ENCODE measurements at regions not wholly inside any gene's neighbourhood (a gene's known extent, or its start where the extent isn't known, plus 50 kb on each side); places are given as distances from the start of the nearest gene placed in this dataset.
"Not testable (repeated sequence)": the region's sequence is repeated elsewhere in the genome, so short reads cannot be mapped to it uniquely, and the experiment has no call there.

DNA sequence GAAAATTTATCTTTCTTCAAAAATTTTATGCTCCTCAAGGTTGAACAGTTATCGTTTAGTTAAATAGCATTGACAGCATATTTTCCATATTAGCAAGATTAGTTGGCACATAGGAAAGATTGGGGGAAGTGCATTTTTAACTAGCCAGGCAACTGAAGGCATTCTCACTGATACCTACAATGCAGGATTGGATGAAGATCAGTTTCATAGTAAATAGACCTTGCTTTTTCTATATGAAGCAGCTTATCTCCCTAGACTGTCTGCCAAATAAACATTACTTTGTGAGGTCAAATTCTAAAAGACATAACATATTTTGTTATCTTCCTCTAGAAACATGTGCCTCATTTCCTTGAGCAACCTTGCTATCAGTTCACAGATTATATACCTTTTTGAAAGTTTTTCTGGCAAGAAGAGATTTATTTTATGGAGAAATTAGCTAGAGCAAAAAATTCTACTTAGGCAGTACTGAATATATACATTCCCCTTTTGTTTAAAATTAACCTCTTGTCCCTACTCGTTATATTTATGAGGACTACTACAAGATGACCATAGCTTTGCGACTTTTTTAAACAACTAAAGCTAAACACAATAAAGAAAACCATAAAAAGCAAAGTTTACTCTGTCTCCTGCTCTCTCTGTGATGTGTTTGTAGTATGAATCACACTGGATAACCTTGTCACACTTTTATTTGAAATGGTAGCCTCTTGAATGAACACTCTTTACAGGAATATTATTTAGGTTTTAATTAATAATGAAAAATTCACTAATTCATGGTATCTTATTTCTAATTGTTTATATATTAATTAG is 654.9 kb upstream of the TBL1XR1 start:
- DNase-seq (ENCODE audit: low spot score): no peak

DNA sequence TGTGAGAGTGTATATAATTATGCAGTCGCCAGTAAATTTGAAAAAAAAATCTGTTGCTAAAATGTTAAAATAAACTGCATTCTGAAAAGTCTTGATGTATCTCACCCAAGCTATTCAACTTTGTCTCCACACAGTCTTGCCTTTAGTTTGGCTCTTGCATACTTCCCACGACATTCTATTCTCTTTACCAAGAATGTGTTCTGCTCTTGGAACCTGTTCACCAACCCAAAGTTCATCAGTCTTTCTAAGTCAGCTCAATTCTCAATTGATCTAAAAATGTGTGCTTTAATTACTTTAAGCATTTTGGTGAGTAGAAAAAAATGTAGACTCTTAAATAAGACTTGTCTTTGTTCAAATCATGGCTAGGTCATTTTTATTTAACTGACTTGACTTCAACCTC is 657.7 kb upstream of the TBL1XR1 start:
- no peak for DNase-seq (ENCODE audit: low spot score)

DNA sequence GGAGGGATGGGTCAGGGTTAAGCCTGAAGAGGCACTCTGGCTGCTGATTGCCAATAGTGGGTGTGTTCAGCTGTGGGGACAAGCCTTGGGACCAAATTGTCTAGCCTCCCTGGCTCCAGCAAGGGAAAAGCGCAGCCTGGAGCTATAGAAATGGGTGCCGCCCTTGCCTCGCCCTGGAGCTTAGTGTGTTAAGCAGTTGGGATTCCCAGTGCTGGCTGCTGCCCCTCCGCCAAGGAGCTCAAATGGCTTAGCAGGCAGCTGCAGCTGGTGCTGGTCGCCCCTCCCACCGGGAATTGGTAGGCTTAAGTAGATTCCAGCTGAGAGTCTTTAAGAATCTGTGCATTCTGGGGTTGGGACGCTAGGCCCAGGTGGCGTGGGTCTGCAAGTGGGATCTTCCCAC is 662.9 kb upstream of the TBL1XR1 start:
- DNase-seq (ENCODE audit: low spot score): no peak

DNA sequence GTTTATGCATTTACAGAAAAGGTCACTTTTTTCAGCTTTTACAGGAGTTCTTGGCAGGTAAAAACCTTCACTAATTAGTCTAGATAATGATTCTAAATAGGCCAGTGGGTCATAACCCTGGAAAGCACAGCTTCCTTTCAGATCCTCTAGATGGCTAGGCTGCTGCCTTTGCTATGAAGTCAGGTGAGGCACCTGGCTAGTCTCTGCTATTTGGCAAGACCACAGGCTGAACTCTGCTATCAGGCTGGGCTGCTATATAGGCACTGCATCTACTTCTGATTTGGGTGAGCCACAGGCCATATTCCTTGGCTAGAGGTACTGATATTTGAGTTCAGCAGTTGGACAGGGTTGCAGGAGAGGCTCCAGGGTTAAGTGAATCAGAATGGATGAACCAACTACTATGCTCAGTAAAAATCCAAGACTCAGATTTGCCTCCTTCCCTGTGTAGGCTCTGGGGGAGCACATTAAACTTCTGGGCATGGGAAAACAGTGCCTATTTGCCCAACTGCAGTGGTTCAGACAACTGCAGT is 665.7 kb upstream of the TBL1XR1 start:
- DNase-seq (ENCODE audit: low spot score): no peak

DNA sequence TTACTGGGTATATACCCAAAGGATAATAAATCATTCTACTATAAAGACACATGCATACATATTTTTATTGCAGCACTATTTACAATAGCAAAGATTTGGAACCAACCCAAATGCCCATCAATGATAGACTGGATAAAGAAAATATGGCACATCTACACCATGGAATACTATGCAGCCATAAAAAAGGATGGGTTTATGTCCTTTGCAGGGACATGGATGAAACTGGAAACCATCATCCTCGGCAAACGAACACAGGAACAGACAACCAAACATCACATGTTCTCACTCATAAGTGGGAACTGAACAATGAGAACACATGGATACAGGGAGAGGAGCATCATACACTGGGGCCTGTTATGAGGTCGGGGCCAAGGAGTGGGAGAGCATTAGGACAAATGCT is 665.0 kb upstream of the KCNMB2 start:
- DNase-seq (ENCODE audit: low spot score): not testable (repeated sequence)

DNA sequence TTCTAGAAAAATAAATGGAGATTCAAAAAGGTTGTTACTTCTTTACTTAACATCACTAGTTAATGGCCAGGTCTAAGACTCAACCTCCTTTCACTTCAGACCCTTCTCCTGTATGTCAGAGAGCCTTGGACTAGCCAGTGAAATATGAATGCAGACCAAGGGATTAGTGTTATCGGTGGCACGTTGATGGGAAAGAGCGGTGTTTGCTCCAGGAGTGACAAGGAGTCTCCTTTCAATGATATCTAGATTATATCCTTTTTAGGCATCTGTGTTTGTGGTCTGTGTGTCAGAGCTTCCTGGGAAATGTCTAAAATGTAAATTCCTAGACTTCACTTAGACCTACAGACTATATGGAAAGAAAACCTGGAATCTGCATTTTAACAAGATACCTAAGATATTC is 658.0 kb upstream of the KCNMB2 start:
- DNase-seq (ENCODE audit: low spot score): no peak

DNA sequence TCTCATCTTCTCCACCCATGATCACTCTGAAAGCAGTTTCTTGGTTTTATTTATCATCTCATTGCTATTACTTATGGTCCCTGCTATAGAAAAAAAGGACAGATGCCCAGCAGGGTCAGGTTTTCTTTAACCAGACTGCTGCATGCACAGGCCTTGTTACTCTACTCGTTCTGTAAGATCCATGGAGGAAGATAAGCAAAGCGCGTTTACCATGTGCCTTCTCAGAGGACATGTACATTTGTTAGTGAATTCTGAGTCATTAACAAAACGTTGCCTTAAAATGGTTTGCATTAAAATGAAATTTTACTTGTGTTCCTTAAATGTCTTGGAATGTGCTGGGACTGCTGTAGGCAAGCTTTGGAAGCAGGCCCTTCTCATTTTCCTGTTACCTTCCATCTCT is 657.3 kb upstream of the KCNMB2 start:
- DNase-seq (ENCODE audit: low spot score): no peak

DNA sequence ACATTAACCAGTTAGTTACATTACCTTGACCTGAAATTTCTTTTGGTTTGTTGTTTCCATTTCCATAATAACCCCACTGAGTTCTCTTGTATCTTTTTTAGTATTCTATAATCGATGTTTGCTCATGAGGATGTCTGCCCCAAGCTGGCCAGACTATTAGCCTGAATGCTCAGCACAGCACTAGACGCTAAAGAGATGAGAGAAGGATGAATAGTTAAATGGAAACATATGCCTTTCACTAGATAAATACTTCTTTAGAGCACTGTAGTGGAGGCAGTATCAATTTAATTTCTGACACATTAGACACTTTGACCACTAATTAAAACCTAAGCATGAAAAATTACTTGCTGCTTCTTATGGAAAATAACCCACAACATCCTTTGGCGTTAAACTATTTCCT is 654.9 kb upstream of the KCNMB2 start:
- no peak for DNase-seq (ENCODE audit: low spot score)

DNA sequence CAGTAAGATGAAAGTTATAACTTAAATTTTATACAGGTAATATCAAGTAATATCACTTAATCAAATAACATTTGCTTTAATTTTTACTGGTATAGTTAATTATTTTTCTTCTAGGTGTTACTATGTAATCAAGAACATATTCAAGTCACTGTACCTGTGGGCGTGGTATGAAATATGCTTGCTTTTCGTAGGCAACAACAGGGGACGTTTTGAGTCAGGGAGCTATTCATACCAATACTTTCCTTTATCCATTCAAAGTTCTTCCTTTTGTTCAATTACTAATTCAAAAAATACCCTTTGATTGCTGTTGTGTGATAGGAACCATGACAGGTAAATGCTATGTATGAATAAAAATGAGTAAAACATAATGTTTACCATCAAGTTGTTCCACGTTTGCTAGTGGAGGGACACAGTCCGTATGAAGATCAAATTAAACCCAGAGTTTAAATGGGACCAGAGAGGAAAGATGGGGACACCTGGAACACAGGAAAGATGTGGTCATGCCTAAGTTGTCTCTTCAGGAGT is 654.0 kb upstream of the KCNMB2 start:
- DNase-seq (ENCODE audit: low spot score): no peak

DNA sequence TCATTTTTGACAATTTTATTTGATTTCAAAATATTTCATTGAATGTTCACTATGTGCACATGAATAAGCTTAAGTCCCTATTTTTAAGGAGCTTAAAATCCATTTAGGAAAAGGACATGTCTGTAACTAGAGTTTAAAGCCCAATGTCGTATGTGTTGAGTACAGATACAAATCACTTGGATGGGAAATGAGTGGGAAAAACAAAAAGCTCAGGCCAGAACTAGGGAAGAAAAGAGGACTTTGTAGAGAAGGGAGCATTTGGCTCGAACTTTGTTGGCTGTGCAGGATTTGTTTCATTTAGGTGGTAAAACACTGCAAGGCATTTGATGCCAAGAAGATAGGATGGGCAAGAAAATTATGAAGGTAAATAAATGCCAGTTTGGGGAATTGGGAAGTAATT is 653.1 kb upstream of the KCNMB2 start:
- no peak for DNase-seq (ENCODE audit: low spot score)

DNA sequence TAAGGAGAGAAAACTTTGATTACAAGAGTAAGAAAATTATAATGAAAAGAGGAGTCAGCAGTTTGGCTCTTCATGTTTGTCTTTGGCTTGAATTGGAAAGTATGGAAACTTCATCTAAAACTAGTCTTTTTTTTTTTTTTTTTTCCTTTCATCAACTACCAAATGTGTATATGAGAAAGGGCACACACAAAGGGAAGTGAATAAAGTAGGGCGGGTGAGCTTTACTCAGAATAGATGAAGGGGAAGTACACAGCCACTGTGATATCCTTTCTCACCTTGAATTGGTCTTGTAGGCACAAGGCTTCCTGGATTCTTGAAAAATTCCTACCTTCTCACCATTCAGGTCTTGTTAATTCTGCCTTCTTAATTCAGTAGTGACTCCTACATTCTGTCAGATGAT is 652.3 kb upstream of the KCNMB2 start:
- DNase-seq (ENCODE audit: low spot score): no peak

DNA sequence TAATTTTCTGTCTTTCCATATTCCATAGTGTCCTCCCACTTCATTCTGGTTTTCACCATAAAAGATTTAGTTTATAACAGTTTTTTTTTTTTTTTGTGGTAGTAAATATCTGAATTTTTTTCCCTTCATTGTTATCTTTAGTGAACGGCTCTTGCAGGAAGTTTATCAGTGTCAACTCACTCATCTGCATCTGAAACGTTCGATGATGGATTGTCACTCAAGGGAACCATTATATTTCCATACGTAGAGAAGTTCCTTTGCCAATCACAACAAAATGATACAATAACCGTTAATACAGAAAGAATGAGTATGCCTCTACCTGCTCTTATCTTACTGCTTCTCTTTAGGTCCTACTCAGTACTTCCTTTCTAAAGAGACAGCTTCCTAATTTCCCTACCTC is 651.2 kb upstream of the KCNMB2 start:
- no peak for DNase-seq (ENCODE audit: low spot score)

DNA sequence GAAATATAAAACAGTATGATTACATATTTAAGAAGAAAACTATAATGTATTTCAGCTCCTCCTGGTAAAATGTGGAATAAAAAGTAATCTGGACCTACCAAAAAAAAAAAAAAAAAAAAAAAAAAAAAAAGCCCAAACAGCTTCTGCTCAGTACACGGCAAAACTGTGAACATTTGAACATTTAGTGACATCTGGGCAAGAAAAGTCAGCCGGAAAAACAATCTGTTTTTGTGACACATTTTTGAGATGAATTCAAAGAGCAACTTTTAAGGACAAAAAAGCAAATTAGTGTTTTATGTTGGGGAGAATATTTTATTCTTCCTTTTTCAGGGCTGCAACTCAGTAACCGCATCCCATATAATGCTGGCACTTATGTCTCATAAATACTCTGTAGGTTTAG is 649.7 kb upstream of the KCNMB2 start:
- DNase-seq (ENCODE audit: low spot score): no peak

DNA sequence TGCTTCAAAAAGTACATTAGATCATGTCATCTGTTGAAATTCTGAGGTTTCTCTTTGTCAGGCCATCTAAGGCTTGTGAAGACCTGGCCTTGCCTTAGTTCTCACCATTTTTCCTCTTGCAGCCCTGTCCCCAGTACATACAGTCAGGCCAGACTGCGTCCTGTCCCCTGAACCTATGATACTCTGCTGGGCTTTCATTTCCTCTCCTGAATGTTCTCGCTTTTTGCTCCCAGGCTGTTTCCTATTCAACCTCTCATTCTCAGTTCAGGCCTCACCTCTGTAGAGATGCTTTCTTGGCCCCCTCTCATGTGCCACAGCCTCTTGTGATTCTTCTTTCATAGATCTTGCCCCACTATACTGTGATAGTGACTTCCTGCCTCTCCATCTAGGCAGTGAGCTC is 648.8 kb upstream of the KCNMB2 start:
- no peak for DNase-seq (ENCODE audit: low spot score)

DNA sequence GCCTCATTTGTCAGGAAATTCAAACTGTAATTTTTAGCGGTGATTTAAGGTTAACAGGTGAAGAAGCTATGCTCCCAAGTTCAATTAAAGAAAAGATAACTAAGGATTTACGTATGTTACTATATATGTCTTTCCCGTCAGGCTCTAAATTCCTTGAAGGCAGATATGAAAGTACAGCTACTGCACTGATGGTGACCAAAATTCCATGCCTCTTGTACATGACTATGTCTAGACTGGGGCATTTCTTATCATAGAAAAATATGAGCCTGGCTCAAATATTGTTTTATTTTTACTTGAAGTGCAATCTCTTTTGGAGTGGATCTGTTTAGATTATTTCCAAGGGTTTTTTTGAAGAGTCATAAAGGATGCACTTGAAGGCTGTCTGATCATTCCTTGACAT is 647.1 kb upstream of the KCNMB2 start:
- no peak for DNase-seq (ENCODE audit: low spot score)

DNA sequence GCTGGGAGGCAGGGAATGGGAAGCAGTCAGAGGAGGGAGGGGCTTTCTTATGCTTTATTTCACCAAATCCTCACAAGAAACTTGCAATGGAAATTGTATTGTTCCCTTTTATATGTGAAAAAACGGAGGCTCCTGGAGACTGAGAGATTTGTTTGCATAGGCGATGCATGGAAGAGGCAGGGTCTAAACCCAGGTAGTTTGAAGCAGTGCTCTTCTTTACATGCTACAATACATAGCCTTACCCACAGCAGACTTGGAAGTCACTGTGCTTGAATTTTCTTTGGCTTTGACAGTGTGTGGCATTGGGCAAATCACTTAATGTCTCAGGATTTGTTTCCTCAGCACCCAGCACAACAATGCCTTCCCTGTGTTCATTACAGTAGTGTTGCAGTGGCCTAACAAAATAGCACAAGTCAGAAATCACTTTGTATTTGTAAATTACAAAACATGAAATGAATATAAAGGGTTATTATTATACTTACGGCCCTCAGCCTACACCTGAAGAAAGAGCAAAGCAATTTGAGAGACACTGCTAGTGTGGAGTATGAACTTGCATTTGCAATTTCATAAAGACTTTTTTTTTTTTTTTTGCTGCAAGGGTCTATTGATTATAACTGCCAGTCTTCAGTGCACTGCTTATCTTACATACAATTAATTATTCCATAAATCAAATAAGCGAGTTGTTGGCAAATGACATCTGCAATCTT is 646.4 kb upstream of the KCNMB2 start:
- no peak for DNase-seq (ENCODE audit: low spot score)

DNA sequence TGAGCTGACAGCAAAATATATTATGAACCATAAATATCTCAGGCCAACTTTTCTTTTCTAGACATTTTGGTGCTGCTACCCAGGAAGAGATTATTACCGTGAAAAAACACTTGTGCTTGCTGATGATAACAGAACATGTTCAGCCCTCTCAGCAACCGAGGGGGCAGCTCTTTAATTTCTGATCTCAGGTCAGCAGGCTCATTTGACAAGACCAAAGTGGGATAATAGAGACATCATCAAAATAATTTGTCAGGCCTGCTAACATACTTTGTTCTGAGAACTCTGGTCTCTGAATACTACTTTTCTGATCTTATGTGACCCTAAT is 645.9 kb upstream of the KCNMB2 start:
- no peak for DNase-seq (ENCODE audit: low spot score)

DNA sequence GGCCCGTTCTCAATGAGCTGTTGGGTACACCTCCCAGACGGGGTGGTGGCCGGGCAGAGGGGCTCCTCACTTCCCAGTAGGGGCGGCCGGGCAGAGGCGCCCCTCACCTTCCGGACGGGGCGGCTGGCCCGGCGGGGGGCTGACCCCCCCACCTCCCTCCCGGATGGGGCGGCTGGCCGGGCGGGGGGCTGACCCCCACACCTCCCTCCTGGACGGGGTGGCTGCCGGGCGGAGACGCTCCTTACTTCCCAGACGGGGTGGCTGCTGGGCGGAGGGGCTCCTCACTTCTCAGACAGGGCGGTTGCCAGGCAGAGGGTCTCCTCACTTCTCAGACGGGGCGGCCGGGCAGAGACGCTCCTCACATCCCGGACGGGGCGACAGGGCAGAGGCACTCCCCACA is 644.7 kb upstream of the KCNMB2 start:
- DNase-seq (ENCODE audit: low spot score): not testable (repeated sequence)

DNA sequence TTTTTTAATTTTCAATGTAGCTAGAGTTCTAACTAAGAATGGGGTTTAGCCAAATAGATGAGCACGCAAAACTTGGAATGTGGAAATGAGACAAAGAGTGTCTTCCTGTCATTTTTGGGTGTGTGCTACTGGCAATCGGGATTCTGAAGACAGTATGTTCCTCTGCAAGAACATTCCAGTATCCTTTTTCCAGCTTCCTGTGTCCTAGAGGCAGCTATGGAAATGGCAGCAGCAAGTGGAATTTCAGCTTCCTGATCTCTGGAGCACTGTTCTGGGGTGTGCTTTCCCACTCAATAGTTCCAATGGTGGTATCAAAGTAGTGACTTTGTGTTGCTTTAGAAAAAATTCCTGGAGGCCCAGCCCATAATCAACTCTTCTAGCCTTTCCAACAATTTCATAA is 642.9 kb upstream of the KCNMB2 start:
- no peak for DNase-seq (ENCODE audit: low spot score)

DNA sequence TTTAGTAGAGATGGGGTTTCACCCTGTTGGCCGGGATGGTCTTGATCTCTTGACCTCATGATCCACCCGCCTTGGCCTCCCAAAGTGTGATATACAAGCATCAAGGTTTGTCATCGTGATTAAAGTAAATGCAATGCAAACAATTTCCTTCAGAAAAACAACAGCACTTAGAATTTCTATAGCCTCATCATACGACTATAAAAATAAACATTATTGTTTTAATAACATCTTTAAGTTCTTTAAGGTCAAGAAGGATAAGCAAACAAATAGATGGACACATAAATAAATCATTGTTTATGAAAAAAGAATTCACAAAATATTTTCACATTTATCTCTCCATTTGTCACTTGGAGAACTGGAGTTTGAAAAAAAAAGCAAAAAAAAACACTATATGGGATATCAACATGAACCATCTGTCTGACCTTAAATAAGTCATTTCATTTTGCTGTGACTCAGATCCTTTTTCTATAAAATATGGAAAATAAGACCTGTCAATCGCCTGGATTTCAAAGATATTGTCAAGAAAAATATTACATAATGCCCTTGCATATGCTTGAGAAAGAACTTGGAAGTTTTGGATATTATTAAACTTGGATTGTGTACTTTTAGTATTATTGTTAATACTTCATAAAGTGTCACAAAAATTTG is 642.0 kb upstream of the KCNMB2 start:
- no peak for DNase-seq (ENCODE audit: low spot score)

DNA sequence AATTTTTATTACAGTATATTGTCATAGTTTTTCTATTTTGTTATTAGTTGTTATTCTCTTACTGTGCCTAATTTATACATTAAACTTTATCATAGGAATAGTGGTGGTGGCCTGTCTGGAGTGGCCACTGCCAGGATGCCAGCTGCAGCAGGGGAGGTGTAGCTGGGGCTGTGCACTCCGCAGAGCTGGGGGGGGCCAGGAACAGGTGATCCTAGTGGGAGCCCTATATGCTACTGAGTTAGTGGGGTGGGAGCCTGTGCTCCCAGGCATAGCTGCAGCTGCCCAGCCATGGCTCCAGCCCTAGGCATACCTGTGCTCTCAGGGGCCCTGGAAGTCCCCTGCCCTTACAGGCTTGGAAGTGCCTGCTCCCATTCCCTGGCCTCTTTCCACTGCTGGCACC is 638.1 kb upstream of the KCNMB2 start:
- DNase-seq (ENCODE audit: low spot score): no peak

DNA sequence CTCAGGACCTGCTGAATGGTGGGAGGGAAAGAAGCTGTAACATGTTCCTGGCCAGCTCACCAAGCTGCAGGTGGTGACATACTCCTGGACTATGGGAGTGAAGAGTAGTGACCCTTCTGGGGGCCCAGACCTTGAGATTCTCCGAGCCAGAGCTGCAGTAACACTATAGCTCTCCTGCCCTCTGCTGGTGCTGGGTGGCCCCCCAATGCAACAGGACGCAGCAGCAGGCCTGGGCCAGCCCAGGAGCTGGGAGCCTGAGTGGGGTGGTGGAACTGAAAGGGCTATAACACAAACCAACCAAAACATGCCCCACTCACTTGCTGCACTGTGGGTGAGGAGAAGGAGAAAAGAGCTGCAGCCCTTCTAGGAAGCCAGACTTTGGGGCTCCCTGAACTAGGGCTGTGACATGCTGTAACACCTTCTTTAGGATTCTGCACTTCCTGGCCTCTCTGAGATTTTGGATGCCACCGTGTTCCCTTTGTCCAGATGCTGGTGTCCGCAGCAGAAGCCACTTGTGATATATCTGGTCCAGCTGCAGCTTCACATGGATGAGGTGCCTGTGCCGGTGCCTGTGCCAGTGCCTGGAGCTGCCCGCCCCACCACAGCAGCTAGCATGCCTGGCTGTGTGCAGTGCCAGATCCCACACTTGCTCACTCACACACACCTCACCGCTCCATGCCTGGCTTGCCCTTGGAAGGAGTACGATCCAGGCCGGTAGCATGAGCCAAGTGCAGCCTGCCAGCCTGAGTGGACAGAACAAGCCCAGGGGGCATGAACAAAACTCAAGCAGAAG is 636.8 kb upstream of the KCNMB2 start:
- DNase-seq (ENCODE audit: low spot score): no peak

All from CD4-positive, alpha-beta T cell treated with Interleukin-2 at 100 ng/mL for 4 hours (primary cell).